Gastroesophageal sphincter (tissue), 3 donors: ENCODE measurements at regions not wholly inside any gene's neighbourhood (a gene's known extent, or its start where the extent isn't known, plus 50 kb on each side); places are given as distances from the start of the nearest gene placed in this dataset.

Experiments
- POLR2A ChIP-seq, 2 donors: fragments of 450-650 bp; IDR thresholded peaks; one replicate each; pipeline ENCODE4 v1.6.1; 2017; ENCODE audit warnings: antibody characterized with exemption in 2 of 2, mild to moderate bottlenecking in 2 of 2, moderate library complexity in 1 of 2
- POLR2AphosphoS5 ChIP-seq: sonication (generic); formaldehyde crosslinking; IDR thresholded peaks from one replicate; pipeline ENCODE4 v1.6.1; 2017; ENCODE audit warnings: antibody characterized with exemption
- TF ChIP-seq, protein P1 (sequence below), 4 experiments: fragments of 200-600 bp in 2 of 4; fragments of 450-650 bp in 2 of 4; sonication (generic) in 1 of 4; IDR thresholded peaks; one replicate each; pipeline ENCODE4 v1.5.1; 2017 to 2019; ENCODE audit warnings: antibody characterized with exemption in 4 of 4, mild to moderate bottlenecking in 2 of 4, moderate library complexity in 2 of 4

DNA sequence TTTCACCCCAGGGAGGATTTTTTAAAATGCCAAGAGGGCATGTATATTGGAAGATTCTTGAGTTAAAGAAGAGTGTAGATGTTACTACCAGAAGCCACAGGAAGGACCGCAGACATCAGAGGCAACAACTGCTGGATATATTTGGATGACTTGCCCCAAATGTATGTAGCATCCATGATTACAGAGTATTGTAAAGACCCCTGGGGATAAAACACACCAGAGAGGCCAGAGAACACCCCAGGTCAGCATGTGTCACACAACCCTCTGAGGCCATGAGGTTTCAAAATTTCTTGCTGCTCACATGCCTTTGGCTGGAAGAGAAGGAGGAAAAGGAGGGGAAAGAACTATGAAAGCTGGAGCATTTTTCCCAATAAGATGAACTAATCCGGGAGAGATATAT lies 108.0 kb upstream of the LSM8 start:
- TF ChIP-seq, protein P1, sequence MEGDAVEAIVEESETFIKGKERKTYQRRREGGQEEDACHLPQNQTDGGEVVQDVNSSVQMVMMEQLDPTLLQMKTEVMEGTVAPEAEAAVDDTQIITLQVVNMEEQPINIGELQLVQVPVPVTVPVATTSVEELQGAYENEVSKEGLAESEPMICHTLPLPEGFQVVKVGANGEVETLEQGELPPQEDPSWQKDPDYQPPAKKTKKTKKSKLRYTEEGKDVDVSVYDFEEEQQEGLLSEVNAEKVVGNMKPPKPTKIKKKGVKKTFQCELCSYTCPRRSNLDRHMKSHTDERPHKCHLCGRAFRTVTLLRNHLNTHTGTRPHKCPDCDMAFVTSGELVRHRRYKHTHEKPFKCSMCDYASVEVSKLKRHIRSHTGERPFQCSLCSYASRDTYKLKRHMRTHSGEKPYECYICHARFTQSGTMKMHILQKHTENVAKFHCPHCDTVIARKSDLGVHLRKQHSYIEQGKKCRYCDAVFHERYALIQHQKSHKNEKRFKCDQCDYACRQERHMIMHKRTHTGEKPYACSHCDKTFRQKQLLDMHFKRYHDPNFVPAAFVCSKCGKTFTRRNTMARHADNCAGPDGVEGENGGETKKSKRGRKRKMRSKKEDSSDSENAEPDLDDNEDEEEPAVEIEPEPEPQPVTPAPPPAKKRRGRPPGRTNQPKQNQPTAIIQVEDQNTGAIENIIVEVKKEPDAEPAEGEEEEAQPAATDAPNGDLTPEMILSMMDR (IDR thresholded peaks at IDR 0.05), result no peak
- no peak for TF ChIP-seq POLR2AphosphoS5
- no peak for TF ChIP-seq POLR2A (IDR thresholded peaks at IDR 0.05)
